ENCODE measurements at regions not wholly inside any gene's neighbourhood (a gene's known extent, or its start where the extent isn't known, plus 50 kb on each side); places are given as distances from the start of the nearest gene placed in this dataset.

DNA sequence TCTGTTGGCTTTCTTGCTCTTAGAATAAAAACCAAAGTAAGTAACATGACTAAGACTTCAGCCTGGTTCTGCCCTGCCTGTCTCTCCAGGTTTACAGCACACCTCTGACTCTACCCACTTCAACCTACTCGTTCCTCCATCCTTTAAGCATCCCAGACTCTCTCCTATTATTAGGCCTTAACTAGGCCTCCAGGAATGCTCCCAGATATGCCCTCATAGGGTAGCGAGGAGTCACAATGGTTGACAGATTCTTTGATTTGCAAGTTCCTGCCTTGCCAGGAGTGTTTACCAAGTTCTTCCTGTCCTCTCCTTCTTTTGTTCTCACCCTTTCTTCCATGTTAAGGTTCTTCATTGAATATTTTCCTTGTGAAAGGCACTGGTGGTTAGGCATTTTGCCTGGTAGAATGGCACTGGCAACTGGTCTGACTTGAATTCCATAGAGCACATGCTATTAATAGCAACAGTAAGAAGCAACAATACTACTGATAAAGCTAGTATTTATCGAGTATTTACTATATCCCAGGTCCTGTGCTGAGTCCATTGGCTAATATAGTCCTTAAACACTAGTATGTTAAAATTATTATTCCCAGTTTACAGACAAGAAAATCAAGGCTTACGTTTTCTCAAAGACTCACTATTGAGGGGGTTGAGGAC lies 327.9 kb upstream of the PRKCQ start:
- intact Hi-C loops (cut with DNase I) = no loop called here
- Histone ChIP-seq H3K27ac (no peak overlapping the region), H3K4me1 (peaks cover 10% of the 10 kb centered on the region), H3K4me3 (no peak overlapping the region), H3K9me3 (no peaks in the 10 kb centered on the region), H3K27me3 (no peaks in the 10 kb centered on the region), H3K36me3 (no peaks in the 10 kb centered on the region)
- no peak for TF ChIP-seq CTCF (IDR thresholded peaks at IDR 0.05)
- DNase-seq (no peak), ATAC-seq (no peak)

DNA sequence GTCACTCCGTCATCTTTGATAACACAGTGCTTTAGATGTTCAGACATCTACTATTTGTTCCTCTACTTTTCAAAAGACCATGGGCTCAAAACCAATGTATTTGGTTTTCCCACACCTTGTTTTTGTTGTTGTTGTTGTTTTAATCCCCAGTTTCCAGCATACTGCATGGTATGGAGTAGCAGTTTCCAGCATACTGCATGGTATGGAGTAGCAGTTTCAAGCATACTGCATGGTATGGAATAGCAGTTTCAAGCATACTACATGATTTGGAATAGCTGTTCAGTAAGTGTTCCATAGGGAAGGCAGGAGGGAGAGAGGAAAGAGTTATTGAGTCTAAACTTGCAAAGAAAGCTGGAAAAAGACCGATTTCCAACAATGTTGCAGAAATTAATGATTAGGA lies 314.3 kb upstream of the PRKCQ start:
- ATAC-seq (no peak), DNase-seq (no peak)
- H3K27me3 ChIP-seq = no peaks in the 10 kb centered on the region
- no peaks in the 10 kb centered on the region for H3K4me1 ChIP-seq
- H3K36me3 ChIP-seq = no peaks in the 10 kb centered on the region
- H3K27ac ChIP-seq = no peak overlapping the region
- TF ChIP-seq CTCF (IDR thresholded peaks at IDR 0.05) = no peak
- no peak overlapping the region for H3K4me3 ChIP-seq
- no peaks in the 10 kb centered on the region for H3K9me3 ChIP-seq
- intact Hi-C loops (cut with DNase I) = no loop called here

GRCh38 chr10:6892864-6893263 lies 312.8 kb upstream of the PRKCQ start:
- Histone ChIP-seq H3K36me3 (no peaks in the 10 kb centered on the region), H3K9me3 (no peaks in the 10 kb centered on the region), H3K4me3 (no peak overlapping the region), H3K27ac (no peak overlapping the region), H3K27me3 (no peaks in the 10 kb centered on the region), H3K4me1 (no peaks in the 10 kb centered on the region)
- DNase-seq (no peak), ATAC-seq (no peak)
- intact Hi-C loops (cut with DNase I) = no loop called here
- TF ChIP-seq CTCF (IDR thresholded peaks at IDR 0.05) = no peak

DNA sequence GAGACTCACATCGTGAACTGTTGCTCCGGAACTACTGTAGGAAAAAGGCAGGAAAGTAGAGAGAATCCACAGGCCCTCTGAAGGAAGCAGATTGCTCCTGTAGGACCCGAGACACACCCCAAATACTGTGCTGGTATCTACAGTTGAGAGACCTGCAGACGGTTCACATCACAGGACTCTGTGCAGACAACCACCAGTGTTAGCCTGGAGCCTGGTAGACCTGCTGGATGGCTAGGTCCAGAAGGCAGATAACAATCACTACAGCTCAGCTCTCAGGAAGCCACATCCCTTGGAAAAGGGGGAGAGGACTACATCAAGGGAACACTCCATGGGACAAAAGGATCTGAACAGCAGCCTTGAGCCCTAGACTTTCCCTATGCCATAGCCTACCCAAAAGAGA lies 311.8 kb upstream of the PRKCQ start:
- no peaks in the 10 kb centered on the region for H3K9me3 ChIP-seq
- ATAC-seq (no peak), DNase-seq (no peak)
- H3K27me3 ChIP-seq = no peaks in the 10 kb centered on the region
- no peak overlapping the region for H3K27ac ChIP-seq
- no peak for TF ChIP-seq CTCF (IDR thresholded peaks at IDR 0.05)
- intact Hi-C loops (cut with DNase I) = no loop called here
- no peaks in the 10 kb centered on the region for H3K4me1 ChIP-seq
- H3K4me3 ChIP-seq = no peak overlapping the region
- H3K36me3 ChIP-seq = no peaks in the 10 kb centered on the region

GRCh38 chr10:6889718-6890117 lies 309.6 kb upstream of the PRKCQ start:
- H3K36me3 ChIP-seq = no peaks in the 10 kb centered on the region
- no peak for DNase-seq
- H3K4me3 ChIP-seq = no peak overlapping the region
- H3K27me3 ChIP-seq = no peaks in the 10 kb centered on the region
- ATAC-seq = no peak
- H3K4me1 ChIP-seq = no peaks in the 10 kb centered on the region
- intact Hi-C loops (cut with DNase I) = no loop called here
- no peak for TF ChIP-seq CTCF (IDR thresholded peaks at IDR 0.05)
- no peaks in the 10 kb centered on the region for H3K9me3 ChIP-seq
- no peak overlapping the region for H3K27ac ChIP-seq

DNA sequence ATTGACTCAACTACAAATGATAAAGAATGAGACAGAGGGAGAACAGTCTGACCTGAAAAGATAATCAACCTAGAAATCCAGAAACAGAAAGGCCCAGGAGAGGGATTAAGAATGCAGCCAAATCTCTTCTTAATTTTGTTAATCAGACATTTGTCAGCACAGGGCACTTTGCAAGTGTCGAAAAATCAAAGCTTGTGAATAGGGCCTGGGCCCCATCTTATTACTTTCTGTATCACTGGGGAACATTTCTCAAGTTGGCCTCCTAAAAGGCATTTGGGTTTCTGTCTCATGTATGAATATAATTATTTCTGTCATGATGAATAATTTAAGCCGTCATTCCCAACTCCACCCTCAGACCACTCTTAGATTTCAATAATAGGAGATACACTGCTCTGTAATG lies 308.4 kb upstream of the PRKCQ start:
- no peaks in the 10 kb centered on the region for H3K36me3 ChIP-seq
- intact Hi-C loops (cut with DNase I) = no loop called here
- no peak for TF ChIP-seq CTCF (IDR thresholded peaks at IDR 0.05)
- no peak for DNase-seq
- no peak for ATAC-seq
- no peaks in the 10 kb centered on the region for H3K4me1 ChIP-seq
- H3K4me3 ChIP-seq = no peak overlapping the region
- H3K27me3 ChIP-seq = no peaks in the 10 kb centered on the region
- H3K27ac ChIP-seq = no peak overlapping the region
- H3K9me3 ChIP-seq = no peaks in the 10 kb centered on the region
